NCI-H82 (cell line): ENCODE measurements at regions not wholly inside any gene's neighbourhood (a gene's known extent, or its start where the extent isn't known, plus 50 kb on each side); places are given as distances from the start of the nearest gene placed in this dataset.
"Not testable (repeated sequence)": the region's sequence is repeated elsewhere in the genome, so short reads cannot be mapped to it uniquely, and the experiment has no call there.

ENCODE experiments used
- DNase-seq: peaks from one replicate; lab custom pipeline; 2025; lab: John Stamatoyannopoulos, UW

- DNase-seq, result peak; percentile 41
Measured at GRCh38 chr13:85601526-85601925, 197.7 kb downstream of the SLITRK6 start.

- DNase-seq, result no peak
Measured at GRCh38 chr13:85597790-85598500, 201.3 kb downstream of the SLITRK6 start.

- no peak for DNase-seq
Measured at GRCh38 chr13:85592211-85592610, 207.0 kb downstream of the SLITRK6 start.

GRCh38 chr13:85590231-85590931 lies 208.8 kb downstream of the SLITRK6 start:
- DNase-seq, result no peak

GRCh38 chr13:85589021-85589420 lies 210.2 kb downstream of the SLITRK6 start:
- DNase-seq, result no peak

- DNase-seq, result no peak
Measured at GRCh38 chr13:85588359-85588758, 210.9 kb downstream of the SLITRK6 start.

GRCh38 chr13:85586856-85587255 lies 212.4 kb downstream of the SLITRK6 start:
- DNase-seq, result no peak

GRCh38 chr13:85586422-85586831 lies 212.8 kb downstream of the SLITRK6 start:
- no peak for DNase-seq

GRCh38 chr13:85582890-85583289 lies 216.3 kb downstream of the SLITRK6 start:
- no peak for DNase-seq

GRCh38 chr13:85575110-85575509 lies 224.1 kb downstream of the SLITRK6 start:
- no peak for DNase-seq

- DNase-seq, result no peak
Measured at GRCh38 chr13:85567909-85568308, 231.3 kb downstream of the SLITRK6 start.

- DNase-seq, result no peak
Measured at GRCh38 chr13:85565652-85566051, 233.6 kb downstream of the SLITRK6 start.

GRCh38 chr13:85564598-85564997 lies 234.6 kb downstream of the SLITRK6 start:
- no peak for DNase-seq

- DNase-seq, result no peak
Measured at GRCh38 chr13:85562282-85562681, 236.9 kb downstream of the SLITRK6 start.

- no peak for DNase-seq
Measured at GRCh38 chr13:85557691-85558467, 241.3 kb downstream of the SLITRK6 start.

- DNase-seq, result no peak
Measured at GRCh38 chr13:85551012-85551411, 248.2 kb downstream of the SLITRK6 start.

GRCh38 chr13:85549819-85550218 lies 249.4 kb downstream of the SLITRK6 start:
- DNase-seq, result peak; percentile 27

GRCh38 chr13:85548845-85549244 lies 250.4 kb downstream of the SLITRK6 start:
- DNase-seq, result not testable (repeated sequence)

- DNase-seq, result peak; percentile 11
Measured at GRCh38 chr13:85545771-85546170, 253.4 kb downstream of the SLITRK6 start.

GRCh38 chr13:85544756-85545155 lies 254.5 kb downstream of the SLITRK6 start:
- peak; percentile 79 for DNase-seq

GRCh38 chr13:85543144-85543543 lies 256.1 kb downstream of the SLITRK6 start:
- DNase-seq, result no peak

- DNase-seq, result no peak
Measured at GRCh38 chr13:85541476-85541875, 257.7 kb downstream of the SLITRK6 start.

GRCh38 chr13:85538957-85539356 lies 260.3 kb downstream of the SLITRK6 start:
- DNase-seq, result no peak
